Uterus (tissue), 3 donors: ENCODE measurements at regions not wholly inside any gene's neighbourhood (a gene's known extent, or its start where the extent isn't known, plus 50 kb on each side); places are given as distances from the start of the nearest gene placed in this dataset.
"Not testable (repeated sequence)": the region's sequence is repeated elsewhere in the genome, so short reads cannot be mapped to it uniquely, and the experiment has no call there.

Experiments
- DNase-seq, 2 donors: peaks; one replicate each; pipeline ENCODE4 v3.0.0-alpha.2; 2019 to 2020
- H3K27ac ChIP-seq, 2 donors: fragments of 200-600 bp; sonication (generic); 1 replicate in 1 of 2; 2 replicates in 1 of 2; pipeline ENCODE4 v1.5.1; 2016 to 2018
- H3K27me3 ChIP-seq, 2 donors: fragments of 200-600 bp; sonication (generic); one replicate each; pipeline ENCODE4 v1.5.1; 2018 to 2019; ENCODE audit warnings: control low read depth in 1 of 2
- H3K36me3 ChIP-seq, 2 donors: fragments of 200-600 bp; sonication (generic); one replicate each; pipeline ENCODE4 v1.5.1; 2019; ENCODE audit warnings: control low read depth in 1 of 2
- H3K4me1 ChIP-seq, 2 donors: fragments of 200-600 bp; sonication (generic); one replicate each; pipeline ENCODE4 v1.5.1; 2018 to 2019; ENCODE audit warnings: control low read depth in 1 of 2
- H3K4me3 ChIP-seq, 2 donors: fragments of 200-600 bp; sonication (generic); 1 replicate in 1 of 2; 2 replicates in 1 of 2; pipeline ENCODE4 v1.5.1; 2018 to 2019; ENCODE audit warnings: mild to moderate bottlenecking in 1 of 2
- H3K9me3 ChIP-seq, 2 donors: fragments of 200-600 bp; sonication (generic); one replicate each; pipeline ENCODE4 v1.5.1; 2019; ENCODE audit warnings: control low read depth in 1 of 2
- POLR2A ChIP-seq, 2 donors: fragments of 450-650 bp; IDR thresholded peaks; one replicate each; pipeline ENCODE4 v1.6.1; 2016; ENCODE audit warnings: antibody characterized with exemption in 2 of 2, mild to moderate bottlenecking in 1 of 2, moderate library complexity in 1 of 2
- intact Hi-C: fragments of 100-400 bp; cut with DNase I; formaldehyde crosslinking; loops from one replicate; pipeline ENCODE4 v1.15.1; 2023; ENCODE audit warnings: low total_unique reads
- TF ChIP-seq, protein P1 (sequence below), 4 experiments: fragments of 200-600 bp in 2 of 4; fragments of 450-650 bp in 2 of 4; sonication (generic) in 2 of 4; IDR thresholded peaks; one replicate each; pipeline ENCODE4 v1.5.1; 2016 to 2019; ENCODE audit warnings: antibody characterized with exemption in 4 of 4, mild to moderate bottlenecking in 2 of 4, moderate library complexity in 1 of 4
- donor health status: DM: yes; HTN: yes; CAD: no.

GRCh38 chr11:109707411-109707810, 285.4 kb downstream of the C11orf87 start:
- intact Hi-C loops: no loop called here
- Histone ChIP-seq H3K36me3 (no peaks in the 10 kb centered on the region), H3K9me3 (no peaks in the 10 kb centered on the region), H3K27me3 (no peaks in the 10 kb centered on the region), H3K4me1 (no peaks in the 10 kb centered on the region), H3K27ac (no peak overlapping the region), H3K4me3 (no peak overlapping the region)
- TF ChIP-seq, protein P1, sequence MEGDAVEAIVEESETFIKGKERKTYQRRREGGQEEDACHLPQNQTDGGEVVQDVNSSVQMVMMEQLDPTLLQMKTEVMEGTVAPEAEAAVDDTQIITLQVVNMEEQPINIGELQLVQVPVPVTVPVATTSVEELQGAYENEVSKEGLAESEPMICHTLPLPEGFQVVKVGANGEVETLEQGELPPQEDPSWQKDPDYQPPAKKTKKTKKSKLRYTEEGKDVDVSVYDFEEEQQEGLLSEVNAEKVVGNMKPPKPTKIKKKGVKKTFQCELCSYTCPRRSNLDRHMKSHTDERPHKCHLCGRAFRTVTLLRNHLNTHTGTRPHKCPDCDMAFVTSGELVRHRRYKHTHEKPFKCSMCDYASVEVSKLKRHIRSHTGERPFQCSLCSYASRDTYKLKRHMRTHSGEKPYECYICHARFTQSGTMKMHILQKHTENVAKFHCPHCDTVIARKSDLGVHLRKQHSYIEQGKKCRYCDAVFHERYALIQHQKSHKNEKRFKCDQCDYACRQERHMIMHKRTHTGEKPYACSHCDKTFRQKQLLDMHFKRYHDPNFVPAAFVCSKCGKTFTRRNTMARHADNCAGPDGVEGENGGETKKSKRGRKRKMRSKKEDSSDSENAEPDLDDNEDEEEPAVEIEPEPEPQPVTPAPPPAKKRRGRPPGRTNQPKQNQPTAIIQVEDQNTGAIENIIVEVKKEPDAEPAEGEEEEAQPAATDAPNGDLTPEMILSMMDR (IDR thresholded peaks at IDR 0.05): no peak
- TF ChIP-seq POLR2A (IDR thresholded peaks at IDR 0.05): no peak
- no peak for DNase-seq

- no peaks in the 10 kb centered on the region for H3K4me1 ChIP-seq
- no peak overlapping the region for H3K4me3 ChIP-seq
- no peaks in the 10 kb centered on the region for H3K27me3 ChIP-seq
- no peak for TF ChIP-seq POLR2A (IDR thresholded peaks at IDR 0.05)
- TF ChIP-seq, protein P1 (IDR thresholded peaks at IDR 0.05): no peak
- no peak overlapping the region for H3K27ac ChIP-seq
- no peak for DNase-seq
- intact Hi-C loops: no loop called here
- no peaks in the 10 kb centered on the region for H3K36me3 ChIP-seq
- no peaks in the 10 kb centered on the region for H3K9me3 ChIP-seq
Measured at GRCh38 chr11:109708184-109708583, 286.2 kb downstream of the C11orf87 start.

GRCh38 chr11:109714444-109714843, 292.5 kb downstream of the C11orf87 start:
- H3K27ac ChIP-seq, H3K9me3 ChIP-seq, H3K4me1 ChIP-seq, DNase-seq, H3K4me3 ChIP-seq, H3K27me3 ChIP-seq, H3K36me3 ChIP-seq, intact Hi-C loops: not testable (repeated sequence)

GRCh38 chr11:109715424-109715823, 293.4 kb downstream of the C11orf87 start:
- H3K9me3 ChIP-seq, H3K27me3 ChIP-seq, H3K36me3 ChIP-seq, DNase-seq, H3K4me3 ChIP-seq, H3K27ac ChIP-seq, intact Hi-C loops, H3K4me1 ChIP-seq: not testable (repeated sequence)

DNA sequence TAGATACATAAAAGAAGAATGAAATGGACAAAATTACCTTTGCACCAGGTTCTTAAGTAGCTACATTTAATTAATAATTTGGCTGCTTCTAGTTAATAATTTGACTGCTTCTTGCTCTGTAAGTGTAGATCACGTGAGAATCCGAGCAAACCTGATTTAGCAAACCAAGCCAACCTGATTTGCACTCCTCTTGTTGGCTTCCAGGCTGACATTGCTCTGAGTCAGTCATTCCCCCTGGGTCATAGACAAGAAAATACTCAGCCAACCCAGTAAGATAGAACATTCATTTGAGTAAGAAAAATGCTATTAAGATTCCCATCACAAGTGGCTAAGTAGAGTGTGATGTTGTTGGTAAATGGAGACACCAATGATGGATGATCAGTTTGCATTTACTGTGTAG, 304.1 kb downstream of the C11orf87 start:
- intact Hi-C loops: no loop called here
- no peaks in the 10 kb centered on the region for H3K9me3 ChIP-seq
- no peaks in the 10 kb centered on the region for H3K4me1 ChIP-seq
- H3K27me3 ChIP-seq: no peaks in the 10 kb centered on the region
- H3K27ac ChIP-seq: no peak overlapping the region
- TF ChIP-seq, protein P1 (IDR thresholded peaks at IDR 0.05): no peak
- TF ChIP-seq POLR2A (IDR thresholded peaks at IDR 0.05): no peak
- DNase-seq: no peak
- H3K36me3 ChIP-seq: no peaks in the 10 kb centered on the region
- H3K4me3 ChIP-seq: no peak overlapping the region

GRCh38 chr11:109728056-109728455, 306.1 kb downstream of the C11orf87 start:
- Histone ChIP-seq H3K27ac (no peak overlapping the region), H3K36me3 (no peaks in the 10 kb centered on the region), H3K9me3 (no peaks in the 10 kb centered on the region), H3K27me3 (no peaks in the 10 kb centered on the region), H3K4me3 (no peak overlapping the region), H3K4me1 (no peaks in the 10 kb centered on the region)
- TF ChIP-seq, protein P1 (IDR thresholded peaks at IDR 0.05): no peak
- no peak for TF ChIP-seq POLR2A (IDR thresholded peaks at IDR 0.05)
- no peak for DNase-seq
- intact Hi-C loops: no loop called here
